GM19239 (cell line): ENCODE measurements at regions not wholly inside any gene's neighbourhood (a gene's known extent, or its start where the extent isn't known, plus 50 kb on each side); places are given as distances from the start of the nearest gene placed in this dataset.
"Not testable (repeated sequence)": the region's sequence is repeated elsewhere in the genome, so short reads cannot be mapped to it uniquely, and the experiment has no call there.

Source experiments
- DNase-seq: peaks from one replicate; pipeline ENCODE4 v3.0.0; 2011; ENCODE audit warnings: low spot score; ENCODE audit not compliant: insufficient read length
- FAIRE-seq: peaks from 2 replicates; lab custom pipeline; 2011; peaks lifted over from hg19 to GRCh38; lab: Jason Lieb, UNC

- FAIRE-seq (no peak), DNase-seq (no peak)
These were observed 160.9 kb downstream of the ALG10B start for GRCh38 chr12:38477340-38478090.

GRCh38 chr12:38480594-38480993 lies 164.0 kb downstream of the ALG10B start:
- DNase-seq (no peak), FAIRE-seq (no peak)

- no peak for FAIRE-seq
- no peak for DNase-seq
These were observed 168.4 kb downstream of the ALG10B start for GRCh38 chr12:38484821-38485449.

- DNase-seq (no peak), FAIRE-seq (no peak)
These were observed 172.3 kb downstream of the ALG10B start for GRCh38 chr12:38488866-38489265.

- DNase-seq (no peak), FAIRE-seq (no peak)
These were observed 173.5 kb downstream of the ALG10B start for GRCh38 chr12:38490073-38490472.

GRCh38 chr12:38490941-38491340 lies 174.4 kb downstream of the ALG10B start:
- FAIRE-seq: no peak
- no peak for DNase-seq

GRCh38 chr12:38501481-38501880 lies 184.9 kb downstream of the ALG10B start:
- DNase-seq (no peak), FAIRE-seq (no peak)

GRCh38 chr12:38501991-38502390 lies 185.4 kb downstream of the ALG10B start:
- DNase-seq (no peak), FAIRE-seq (no peak)

- no peak for FAIRE-seq
- no peak for DNase-seq
These were observed 185.8 kb downstream of the ALG10B start for GRCh38 chr12:38502415-38502814.

GRCh38 chr12:38507839-38508238 lies 191.3 kb downstream of the ALG10B start:
- DNase-seq (no peak), FAIRE-seq (no peak)

GRCh38 chr12:38508246-38508645 lies 191.7 kb downstream of the ALG10B start:
- DNase-seq (no peak), FAIRE-seq (no peak)

- FAIRE-seq (no peak), DNase-seq (no peak)
These were observed 199.3 kb downstream of the ALG10B start for GRCh38 chr12:38515912-38516311.

GRCh38 chr12:38516418-38516817 lies 199.8 kb downstream of the ALG10B start:
- DNase-seq (no peak), FAIRE-seq (no peak)

- FAIRE-seq: no peak
- DNase-seq: no peak
These were observed 207.3 kb downstream of the ALG10B start for GRCh38 chr12:38523920-38524319.

- DNase-seq (no peak), FAIRE-seq (no peak)
These were observed 211.1 kb downstream of the ALG10B start for GRCh38 chr12:38527631-38528030.

GRCh38 chr12:38528527-38528926 lies 212.0 kb downstream of the ALG10B start:
- DNase-seq (no peak), FAIRE-seq (no peak)

- DNase-seq, FAIRE-seq: not testable (repeated sequence)
These were observed 212.7 kb downstream of the ALG10B start for GRCh38 chr12:38529281-38529680.

GRCh38 chr12:38538319-38538718 lies 221.7 kb downstream of the ALG10B start:
- DNase-seq (no peak), FAIRE-seq (no peak)

- FAIRE-seq (no peak), DNase-seq (no peak)
These were observed 223.6 kb downstream of the ALG10B start for GRCh38 chr12:38540156-38540555.

- FAIRE-seq (no peak), DNase-seq (no peak)
These were observed 225.3 kb downstream of the ALG10B start for GRCh38 chr12:38541849-38542248.

GRCh38 chr12:38543151-38543550 lies 226.6 kb downstream of the ALG10B start:
- DNase-seq (no peak), FAIRE-seq (no peak)
